NT2/D1 (cell line): ENCODE measurements at regions not wholly inside any gene's neighbourhood (a gene's known extent, or its start where the extent isn't known, plus 50 kb on each side); places are given as distances from the start of the nearest gene placed in this dataset.

Experiments
- DNase-seq: peaks from one replicate; pipeline ENCODE4 v3.0.0-alpha.2; 2011; ENCODE audit warnings: low read depth, low spot score
- H3K27me3 ChIP-seq: 2 replicates; pipeline ENCODE4 v1.6.0; 2011; ENCODE audit warnings: mild to moderate bottlenecking; ENCODE audit not compliant: insufficient read length, insufficient read depth
- H3K36me3 ChIP-seq: 2 replicates; pipeline ENCODE4 v1.6.1; 2011; ENCODE audit warnings: mild to moderate bottlenecking, low read length, mixed read lengths; ENCODE audit not compliant: insufficient read depth, insufficient read length
- H3K4me1 ChIP-seq: 2 replicates; pipeline ENCODE4 v1.5.1; 2011; ENCODE audit not compliant: insufficient read depth, insufficient read length
- H3K4me3 ChIP-seq: 2 replicates; pipeline ENCODE4 v1.5.1; 2011; ENCODE audit warnings: low read depth; ENCODE audit not compliant: insufficient read length
- H3K9ac ChIP-seq: 2 replicates; pipeline ENCODE4 v1.6.0; 2011; ENCODE audit warnings: low read depth; ENCODE audit not compliant: insufficient read length
- H3K9me3 ChIP-seq: 2 replicates; pipeline ENCODE4 v1.5.1; 2011; ENCODE audit warnings: mild to moderate bottlenecking, low read length; ENCODE audit not compliant: insufficient read depth
- SUZ12 ChIP-seq: IDR thresholded peaks from 2 replicates; pipeline ENCODE4 v1.6.1; 2011; ENCODE audit not compliant: insufficient read length, insufficient read depth; ENCODE audit errors: extremely low read depth
- YY1 ChIP-seq: IDR thresholded peaks from 2 replicates; pipeline ENCODE4 v1.6.1; 2011; ENCODE audit not compliant: insufficient read length, insufficient read depth
- ZNF274 ChIP-seq: IDR thresholded peaks from 2 replicates; pipeline ENCODE4 v1.6.1; 2011; ENCODE audit warnings: mild to moderate bottlenecking, low read depth, low read length

GRCh38 chr4:175559526-175559925, 252.5 kb downstream of the GPM6A start:
- TF ChIP-seq ZNF274 (no peak), SUZ12 (no peak), YY1 (no peak)
- Histone ChIP-seq H3K9me3 (no peaks in the 10 kb centered on the region), H3K36me3 (no peaks in the 10 kb centered on the region), H3K4me1 (no peaks in the 10 kb centered on the region), H3K9ac (no peak overlapping the region), H3K27me3 (no peaks in the 10 kb centered on the region), H3K4me3 (no peak overlapping the region)
- DNase-seq = no peak

- Histone ChIP-seq H3K4me3 (no peak overlapping the region), H3K9me3 (no peaks in the 10 kb centered on the region), H3K27me3 (no peaks in the 10 kb centered on the region), H3K36me3 (no peaks in the 10 kb centered on the region), H3K4me1 (no peaks in the 10 kb centered on the region), H3K9ac (no peak overlapping the region)
- TF ChIP-seq SUZ12 (no peak), ZNF274 (no peak), YY1 (no peak)
- no peak for DNase-seq
Measured at GRCh38 chr4:175560604-175561003, 251.5 kb downstream of the GPM6A start.

GRCh38 chr4:175561696-175562095, 250.4 kb downstream of the GPM6A start:
- H3K27me3 ChIP-seq = no peaks in the 10 kb centered on the region
- no peak overlapping the region for H3K9ac ChIP-seq
- no peaks in the 10 kb centered on the region for H3K9me3 ChIP-seq
- no peak overlapping the region for H3K4me3 ChIP-seq
- TF ChIP-seq YY1 (no peak), SUZ12 (no peak), ZNF274 (no peak)
- DNase-seq = no peak
- H3K4me1 ChIP-seq = no peaks in the 10 kb centered on the region
- no peaks in the 10 kb centered on the region for H3K36me3 ChIP-seq

- TF ChIP-seq SUZ12 (no peak), YY1 (no peak), ZNF274 (no peak)
- no peaks in the 10 kb centered on the region for H3K9me3 ChIP-seq
- no peaks in the 10 kb centered on the region for H3K36me3 ChIP-seq
- H3K4me3 ChIP-seq = no peak overlapping the region
- H3K4me1 ChIP-seq = no peaks in the 10 kb centered on the region
- no peak overlapping the region for H3K9ac ChIP-seq
- no peak for DNase-seq
- no peaks in the 10 kb centered on the region for H3K27me3 ChIP-seq
Measured at GRCh38 chr4:175562111-175562510, 250.0 kb downstream of the GPM6A start.

GRCh38 chr4:175562542-175562941, 249.5 kb downstream of the GPM6A start:
- H3K27me3 ChIP-seq = no peaks in the 10 kb centered on the region
- H3K4me3 ChIP-seq = no peak overlapping the region
- H3K9me3 ChIP-seq = no peaks in the 10 kb centered on the region
- DNase-seq = no peak
- no peaks in the 10 kb centered on the region for H3K4me1 ChIP-seq
- TF ChIP-seq SUZ12 (no peak), YY1 (no peak), ZNF274 (no peak)
- no peak overlapping the region for H3K9ac ChIP-seq
- H3K36me3 ChIP-seq = no peaks in the 10 kb centered on the region
